Urinary bladder (tissue), 3 donors: ENCODE measurements at regions not wholly inside any gene's neighbourhood (a gene's known extent, or its start where the extent isn't known, plus 50 kb on each side); places are given as distances from the start of the nearest gene placed in this dataset.
"Not testable (repeated sequence)": the region's sequence is repeated elsewhere in the genome, so short reads cannot be mapped to it uniquely, and the experiment has no call there.

Experiments used
- DNase-seq: peaks from one replicate; pipeline ENCODE4 v3.0.0-alpha.2; 2015; ENCODE audit errors: extremely low spot score
- H3K27ac ChIP-seq: one replicate; pipeline ENCODE4 v1.5.1; 2013; ENCODE audit warnings: low read depth, mild to moderate bottlenecking, moderate library complexity
- H3K36me3 ChIP-seq: one replicate; pipeline ENCODE4 v1.6.1; 2013; ENCODE audit warnings: mild to moderate bottlenecking, moderate library complexity; ENCODE audit not compliant: insufficient read depth
- H3K4me1 ChIP-seq: one replicate; pipeline ENCODE4 v1.6.1; 2013; ENCODE audit warnings: mild to moderate bottlenecking, moderate library complexity; ENCODE audit not compliant: insufficient read depth
- H3K4me3 ChIP-seq: one replicate; pipeline ENCODE4 v1.5.1; 2013; ENCODE audit warnings: low read depth, low read length
- WGBS: extraction: QIAGEN DNeasy Blood & Tissue Kit; methylation state at CpG from one replicate; pipeline ENCODE4 v1.1.7; 2013; 5-methylcytosine and 5-hydroxymethylcytosine counted together
- donor health status: healthy with polysubstance abuse.
- donor health status: healthy.

GRCh38 chr7:10465536-10465935, 508.1 kb upstream of the PHF14 start:
- 100% methylated on average over 8 of the region's 30 CpGs for WGBS
- H3K4me1 ChIP-seq = not testable (repeated sequence)

GRCh38 chr7:10468908-10469307, 504.8 kb upstream of the PHF14 start:
- Histone ChIP-seq H3K36me3 (no peaks in the 10 kb centered on the region), H3K4me3 (no peak overlapping the region), H3K4me1 (no peaks in the 10 kb centered on the region), H3K27ac (no peak overlapping the region)
- DNase-seq = no peak
- 83% methylated on average over 6 of the region's 6 CpGs for WGBS

More at GRCh38 chr7:10465536-10465935, 508.1 kb upstream of the PHF14 start:
- not testable (repeated sequence) for H3K4me3 ChIP-seq, H3K27ac ChIP-seq, DNase-seq, H3K36me3 ChIP-seq

- 65% methylated on average over 7 of the region's 7 CpGs for WGBS
- Histone ChIP-seq H3K27ac (no peak overlapping the region), H3K4me3 (no peak overlapping the region), H3K4me1 (no peaks in the 10 kb centered on the region), H3K36me3 (no peaks in the 10 kb centered on the region)
- DNase-seq = no peak
Observed at GRCh38 chr7:10469476-10469875, 504.2 kb upstream of the PHF14 start.

- H3K4me1 ChIP-seq = no peaks in the 10 kb centered on the region
- no peaks in the 10 kb centered on the region for H3K36me3 ChIP-seq
- DNase-seq = no peak
- 36% methylated on average over 2 of the region's 2 CpGs for WGBS
- H3K27ac ChIP-seq = no peak overlapping the region
- no peak overlapping the region for H3K4me3 ChIP-seq
Observed at GRCh38 chr7:10471280-10472058, 502.2 kb upstream of the PHF14 start.

GRCh38 chr7:10472115-10472514, 501.6 kb upstream of the PHF14 start:
- Histone ChIP-seq H3K4me3 (no peak overlapping the region), H3K4me1 (no peaks in the 10 kb centered on the region), H3K27ac (no peak overlapping the region), H3K36me3 (no peaks in the 10 kb centered on the region)
- 63% methylated on average over 3 of the region's 3 CpGs for WGBS
- DNase-seq = no peak

GRCh38 chr7:10473569-10473968, 500.1 kb upstream of the PHF14 start:
- no peak for DNase-seq
- Histone ChIP-seq H3K4me1 (no peaks in the 10 kb centered on the region), H3K36me3 (no peaks in the 10 kb centered on the region), H3K27ac (no peak overlapping the region), H3K4me3 (no peak overlapping the region)
- WGBS = 50% methylated on average over 3 of the region's 3 CpGs

- Histone ChIP-seq H3K4me1 (no peaks in the 10 kb centered on the region), H3K36me3 (no peaks in the 10 kb centered on the region), H3K4me3 (no peak overlapping the region), H3K27ac (no peak overlapping the region)
- WGBS = 61% methylated on average over 3 of the region's 3 CpGs
- DNase-seq = no peak
Observed at GRCh38 chr7:10474048-10474447, 499.6 kb upstream of the PHF14 start.

GRCh38 chr7:10475940-10476641, 497.6 kb upstream of the PHF14 start:
- H3K4me3 ChIP-seq = no peak overlapping the region
- no peak for DNase-seq
- no peaks in the 10 kb centered on the region for H3K4me1 ChIP-seq
- WGBS = 94% methylated on average over 20 of the region's 20 CpGs
- H3K27ac ChIP-seq = no peak overlapping the region
- H3K36me3 ChIP-seq = no peaks in the 10 kb centered on the region

GRCh38 chr7:10476642-10477041, 497.0 kb upstream of the PHF14 start:
- Histone ChIP-seq H3K27ac (no peak overlapping the region), H3K36me3 (no peaks in the 10 kb centered on the region), H3K4me1 (no peaks in the 10 kb centered on the region), H3K4me3 (no peak overlapping the region)
- no peak for DNase-seq
- 96% methylated on average over 15 of the region's 15 CpGs for WGBS

- 66% methylated on average over 5 of the region's 5 CpGs for WGBS
- no peak overlapping the region for H3K27ac ChIP-seq
Observed at GRCh38 chr7:10483671-10484070, 490.0 kb upstream of the PHF14 start.

GRCh38 chr7:10484767-10485166, 488.9 kb upstream of the PHF14 start:
- DNase-seq = no peak
- no peaks in the 10 kb centered on the region for H3K36me3 ChIP-seq

More at GRCh38 chr7:10483671-10484070, 490.0 kb upstream of the PHF14 start:
- Histone ChIP-seq H3K36me3 (no peaks in the 10 kb centered on the region), H3K4me3 (no peak overlapping the region), H3K4me1 (no peaks in the 10 kb centered on the region)
- no peak for DNase-seq

GRCh38 chr7:10501206-10501884, 472.3 kb upstream of the PHF14 start:
- H3K27ac ChIP-seq, DNase-seq, H3K4me3 ChIP-seq, H3K4me1 ChIP-seq, H3K36me3 ChIP-seq: not testable (repeated sequence)
- WGBS = 89% methylated on average over 18 of the region's 18 CpGs

More at GRCh38 chr7:10484767-10485166, 488.9 kb upstream of the PHF14 start:
- no peak overlapping the region for H3K4me3 ChIP-seq
- no peak overlapping the region for H3K27ac ChIP-seq
- no peaks in the 10 kb centered on the region for H3K4me1 ChIP-seq

- no peaks in the 10 kb centered on the region for H3K36me3 ChIP-seq
- no peaks in the 10 kb centered on the region for H3K4me1 ChIP-seq
- H3K27ac ChIP-seq = no peak overlapping the region
- WGBS = 96% methylated on average over 2 of the region's 2 CpGs
- H3K4me3 ChIP-seq = no peak overlapping the region
- DNase-seq = no peak
Observed at GRCh38 chr7:10507032-10507431, 466.6 kb upstream of the PHF14 start.

GRCh38 chr7:10521306-10521705, 452.4 kb upstream of the PHF14 start:
- H3K4me1 ChIP-seq = no peaks in the 10 kb centered on the region
- 15% methylated on average over 2 of the region's 2 CpGs for WGBS
- H3K4me3 ChIP-seq = no peak overlapping the region
- no peak overlapping the region for H3K27ac ChIP-seq
- no peak for DNase-seq
- no peaks in the 10 kb centered on the region for H3K36me3 ChIP-seq
